Hepatic stellate cell (primary cell): ENCODE measurements at regions not wholly inside any gene's neighbourhood (a gene's known extent, or its start where the extent isn't known, plus 50 kb on each side); places are given as distances from the start of the nearest gene placed in this dataset.

Experiments
- DNase-seq: peaks from one replicate; pipeline ENCODE4 v3.0.0; 2011; ENCODE audit warnings: low spot score

GRCh38 chr11:112401036-112401769, 140.5 kb upstream of the PLET1 start:
- DNase-seq, result no peak

GRCh38 chr11:112403432-112403831, 142.8 kb upstream of the PLET1 start:
- DNase-seq, result no peak

- no peak for DNase-seq
Observed at GRCh38 chr11:112404112-112404511, 143.5 kb upstream of the PLET1 start.

- DNase-seq, result no peak
Observed at GRCh38 chr11:112408517-112408916, 147.9 kb upstream of the PLET1 start.

GRCh38 chr11:112410325-112410724, 149.7 kb upstream of the PLET1 start:
- DNase-seq, result no peak

- DNase-seq, result no peak
Observed at GRCh38 chr11:112412383-112412782, 151.7 kb upstream of the PLET1 start.

GRCh38 chr11:112417339-112417738, 156.7 kb upstream of the PLET1 start:
- no peak for DNase-seq

- DNase-seq, result no peak
Observed at GRCh38 chr11:112418438-112418837, 157.8 kb upstream of the PLET1 start.

- no peak for DNase-seq
Observed at GRCh38 chr11:112421879-112422278, 161.2 kb upstream of the PLET1 start.

GRCh38 chr11:112425121-112425520, 164.5 kb upstream of the PLET1 start:
- no peak for DNase-seq

- DNase-seq, result no peak
Observed at GRCh38 chr11:112437096-112437495, 176.4 kb upstream of the PLET1 start.

- no peak for DNase-seq
Observed at GRCh38 chr11:112439614-112440013, 179.0 kb upstream of the PLET1 start.

GRCh38 chr11:112440518-112440917, 179.9 kb upstream of the PLET1 start:
- no peak for DNase-seq

GRCh38 chr11:112448168-112448567, 187.5 kb upstream of the PLET1 start:
- no peak for DNase-seq

GRCh38 chr11:112448806-112449205, 188.1 kb upstream of the PLET1 start:
- DNase-seq, result no peak

GRCh38 chr11:112451250-112451649, 190.6 kb upstream of the PLET1 start:
- no peak for DNase-seq

GRCh38 chr11:112453601-112454577, 193.2 kb upstream of the PLET1 start:
- DNase-seq, result no peak

- no peak for DNase-seq
Observed at GRCh38 chr11:112454841-112455240, 194.2 kb upstream of the PLET1 start.

- DNase-seq, result no peak
Observed at GRCh38 chr11:112455791-112456190, 195.1 kb upstream of the PLET1 start.

GRCh38 chr11:112457532-112457931, 196.9 kb upstream of the PLET1 start:
- DNase-seq, result no peak

GRCh38 chr11:112459001-112459400, 198.3 kb upstream of the PLET1 start:
- DNase-seq, result no peak

GRCh38 chr11:112460141-112460540, 199.5 kb upstream of the PLET1 start:
- DNase-seq, result no peak

- DNase-seq, result no peak
Observed at GRCh38 chr11:112464949-112465348, 204.3 kb upstream of the PLET1 start.
